ENCODE measurements at regions not wholly inside any gene's neighbourhood (a gene's known extent, or its start where the extent isn't known, plus 50 kb on each side); places are given as distances from the start of the nearest gene placed in this dataset.

DNA sequence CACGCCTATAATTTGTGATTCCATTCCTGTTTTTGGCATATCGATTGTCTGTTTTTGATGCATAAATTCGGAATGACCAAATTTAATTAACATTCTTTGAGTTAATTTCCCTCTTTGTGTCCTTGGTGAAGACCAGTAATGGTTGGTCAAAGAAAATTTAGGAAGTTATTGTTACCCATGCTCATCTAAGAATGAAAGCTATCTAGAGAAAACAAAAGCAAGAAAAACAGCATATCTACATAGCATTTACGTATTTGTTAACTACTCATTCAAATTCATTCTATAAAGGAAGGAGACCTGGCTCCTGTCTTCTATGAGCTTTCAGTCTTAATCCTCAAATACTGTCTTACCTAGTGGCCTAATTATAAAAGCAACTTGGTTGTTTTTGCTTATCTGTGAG lies 59.2 kb upstream of the CHST9 start:
- DNase-seq: no peak

DNA sequence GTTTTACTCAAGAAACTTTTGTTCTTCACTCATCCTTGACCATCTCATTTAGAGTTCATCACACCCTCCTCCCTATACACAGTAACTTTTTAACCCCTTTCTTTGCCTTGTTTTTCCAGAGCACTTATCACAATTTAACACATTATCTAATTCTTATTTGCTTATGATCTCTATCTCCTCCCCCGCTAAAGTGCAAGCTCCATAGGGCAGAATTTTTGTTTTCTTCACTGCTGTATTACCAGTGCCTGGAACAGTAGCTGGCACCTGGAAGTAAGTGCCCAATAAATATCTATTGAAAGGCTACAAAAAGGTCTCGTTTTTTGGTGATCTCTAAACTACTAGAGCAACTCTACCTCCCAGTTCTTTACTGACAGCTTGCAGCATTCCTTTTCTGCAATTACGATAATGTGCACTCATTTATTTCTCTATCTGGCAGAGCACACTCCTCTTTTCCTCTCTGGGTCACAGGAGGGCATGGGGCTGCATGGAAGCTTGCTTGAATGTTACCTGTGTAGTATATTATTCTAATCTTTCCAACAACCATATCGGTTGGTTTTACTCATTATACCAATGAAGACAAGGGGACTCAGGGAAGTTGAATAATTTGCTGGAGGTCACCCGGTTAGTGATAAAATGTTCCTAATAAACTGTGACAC lies 57.4 kb upstream of the CHST9 start:
- no peak for DNase-seq

DNA sequence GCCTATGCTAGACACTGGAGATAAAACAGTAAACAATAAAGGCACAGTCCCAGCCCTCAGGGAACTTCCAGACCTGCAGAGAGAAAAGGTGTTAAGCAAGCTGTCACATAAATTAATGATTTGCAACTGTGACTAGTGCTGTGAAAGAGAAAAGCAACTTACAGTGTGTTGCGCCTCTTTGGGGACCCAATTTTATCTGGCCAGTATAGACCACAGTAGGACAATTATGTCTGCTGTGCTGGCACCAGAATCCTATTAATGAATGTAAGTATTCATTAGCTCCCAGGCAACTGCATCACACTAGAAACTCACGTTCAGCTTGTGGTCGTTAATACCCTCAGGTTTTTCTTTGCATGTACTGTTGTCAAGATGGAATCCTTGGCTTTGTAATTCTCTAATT lies 55.3 kb upstream of the CHST9 start:
- no peak for DNase-seq

DNA sequence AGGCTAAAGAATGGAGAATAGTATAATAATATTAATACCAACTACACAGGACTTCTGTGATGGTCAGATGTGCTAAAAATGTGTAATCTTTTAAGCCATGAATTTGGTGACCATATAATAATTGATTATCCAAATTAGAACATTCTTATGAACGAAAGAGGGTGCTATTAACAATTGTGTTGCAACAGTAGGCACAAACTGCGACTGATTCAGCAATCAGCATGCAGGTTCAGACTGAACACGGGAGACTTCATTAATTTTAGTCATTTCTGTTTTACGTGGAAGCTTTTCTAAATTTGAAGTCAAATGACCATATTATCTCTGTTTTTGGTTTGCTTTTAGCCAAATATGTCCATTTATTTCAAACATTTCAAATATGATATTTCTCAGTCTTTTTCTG lies 54.6 kb upstream of the CHST9 start:
- no peak for DNase-seq

DNA sequence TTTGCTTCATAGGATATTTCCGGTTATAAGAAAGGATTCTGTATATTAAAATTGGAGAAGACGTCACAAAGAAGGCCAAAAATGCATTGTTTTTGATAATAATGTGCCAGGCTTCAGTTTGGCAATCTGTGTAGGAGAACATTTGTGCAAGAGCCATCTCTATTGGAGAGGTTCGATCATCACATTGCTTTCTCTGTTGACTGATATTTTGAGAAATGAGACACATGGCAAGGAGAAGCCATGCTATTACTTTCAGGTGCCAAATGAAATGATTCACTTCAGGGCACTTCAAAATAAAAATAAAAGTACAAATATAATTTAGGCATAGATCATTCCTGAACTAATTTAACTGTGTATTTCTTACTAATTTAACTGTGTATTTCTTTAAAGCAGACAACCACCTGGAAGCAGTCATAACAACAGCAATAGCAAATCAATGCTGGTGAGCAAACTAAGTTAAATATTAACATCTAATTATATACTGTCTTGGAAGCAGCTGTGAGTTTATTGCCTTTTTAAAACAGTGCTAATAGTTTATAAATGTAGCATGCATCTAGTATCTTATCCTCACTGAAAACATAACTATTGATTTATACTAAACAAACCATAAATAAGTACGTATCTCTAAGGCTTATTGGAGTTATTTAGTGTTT lies 50.2 kb upstream of the CHST9 start:
- DNase-seq: no peak

All from CD4-positive, alpha-beta T cell treated with Interferon alpha-2 for 1 hour (primary cell).